PC-3 (cell line): ENCODE measurements at regions not wholly inside any gene's neighbourhood (a gene's known extent, or its start where the extent isn't known, plus 50 kb on each side); places are given as distances from the start of the nearest gene placed in this dataset.
"Not testable (repeated sequence)": the region's sequence is repeated elsewhere in the genome, so short reads cannot be mapped to it uniquely, and the experiment has no call there.

ENCODE experiments used
- CTCF ChIP-seq: fragments of 300-600 bp; sonication (generic); conservative IDR thresholded peaks from 2 replicates; pipeline ENCODE4 v1.5.1; 2017; ENCODE audit warnings: antibody characterized with exemption, low read depth, mild to moderate bottlenecking, low read length
- EZH2 ChIP-seq: fragments of 300-600 bp; sonication (generic); IDR thresholded peaks from one replicate; pipeline ENCODE4 v1.6.1; 2017; ENCODE audit warnings: antibody characterized with exemption, mild to moderate bottlenecking, low read length; ENCODE audit not compliant: unreplicated experiment

- not testable (repeated sequence) for TF ChIP-seq CTCF, EZH2
Measured at GRCh38 chr5:142236673-142237290, 88.0 kb downstream of the SPRY4 start.
